ENCODE measurements at regions not wholly inside any gene's neighbourhood (a gene's known extent, or its start where the extent isn't known, plus 50 kb on each side); places are given as distances from the start of the nearest gene placed in this dataset.

DNA sequence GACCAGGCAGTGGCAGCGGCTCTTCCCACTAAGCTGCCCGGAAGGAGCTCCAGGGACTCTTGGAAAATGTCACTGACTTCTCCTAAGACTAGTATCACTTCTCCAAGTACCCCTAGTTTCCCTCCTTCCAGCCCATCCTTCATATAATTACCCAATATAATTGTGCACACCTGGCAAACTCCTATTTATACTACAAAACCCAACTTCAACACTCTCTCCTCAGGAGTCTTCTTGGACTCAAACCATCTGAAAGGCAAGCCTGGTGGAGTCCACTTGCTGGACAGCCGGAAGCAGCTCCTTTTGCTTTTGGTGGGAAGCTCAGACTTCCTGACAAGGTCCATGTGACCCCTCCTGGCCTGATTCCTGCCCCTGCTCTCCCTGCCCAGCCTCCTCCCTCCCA is 955.9 kb downstream of the TBC1D22A start:
- FAIRE-seq = no peak
- DNase-seq (ENCODE audit: insufficient read length, low spot score) = no peak
- TF ChIP-seq TAF1 (IDR thresholded peaks at IDR 0.05; ENCODE audit: low read depth, low read length) = no peak
- TF ChIP-seq POU2F2 (IDR thresholded peaks at IDR 0.05; ENCODE audit: low read depth, low read length) = no peak
- no peak for TF ChIP-seq SPI1 (IDR thresholded peaks at IDR 0.05; ENCODE audit: low read depth, low read length)
- no peak for TF ChIP-seq PAX5 (IDR thresholded peaks at IDR 0.05; ENCODE audit: insufficient read depth, low read length, severe bottlenecking)
- no peak for TF ChIP-seq POLR2A (IDR thresholded peaks at IDR 0.05; ENCODE audit: low read depth, low read length)
- TF ChIP-seq POLR2AphosphoS5 (IDR thresholded peaks at IDR 0.05; ENCODE audit: low read depth, low read length) = no peak

DNA sequence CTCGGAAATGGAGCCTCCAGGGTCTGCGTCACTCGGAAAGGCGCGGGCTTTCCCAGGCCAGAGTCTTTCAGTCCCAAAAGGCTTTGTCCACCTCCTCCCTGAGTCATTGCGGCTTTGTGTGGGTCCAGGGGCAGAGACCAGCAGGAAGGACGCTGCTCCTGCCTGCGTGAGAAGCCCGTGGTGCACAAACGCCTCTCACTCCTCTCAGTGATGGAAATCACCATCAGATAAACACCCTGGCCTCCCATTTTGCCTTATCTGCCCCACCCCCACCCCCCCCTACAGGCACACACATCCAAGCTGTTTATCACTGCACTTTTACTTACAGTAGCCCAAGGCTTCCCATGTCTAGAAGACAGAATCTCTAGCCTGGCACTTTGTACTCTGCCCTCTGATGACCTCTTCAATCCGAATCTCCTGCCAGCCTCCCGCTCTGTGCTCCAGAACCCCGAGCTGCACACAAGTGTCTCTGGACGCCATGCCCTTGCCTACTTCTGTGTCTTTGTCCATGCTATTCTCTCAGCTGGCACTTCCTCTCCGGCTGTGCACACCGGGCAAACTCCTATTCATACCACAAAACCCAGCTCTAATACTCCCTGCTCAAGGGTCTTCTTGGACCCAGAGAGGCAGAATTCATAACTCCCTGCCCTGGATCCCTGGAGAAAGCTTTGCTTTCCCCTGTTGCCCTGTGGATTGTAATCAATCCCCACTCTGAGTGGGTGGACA is 954.6 kb downstream of the TBC1D22A start:
- FAIRE-seq (no peak), DNase-seq (ENCODE audit: insufficient read length, low spot score) (no peak)
- TF ChIP-seq POU2F2 (IDR thresholded peaks at IDR 0.05; ENCODE audit: low read depth, low read length) (no peak), SPI1 (IDR thresholded peaks at IDR 0.05; ENCODE audit: low read depth, low read length) (no peak), POLR2AphosphoS5 (IDR thresholded peaks at IDR 0.05; ENCODE audit: low read depth, low read length) (no peak), PAX5 (IDR thresholded peaks at IDR 0.05; ENCODE audit: insufficient read depth, low read length, severe bottlenecking) (no peak), TAF1 (IDR thresholded peaks at IDR 0.05; ENCODE audit: low read depth, low read length) (no peak), POLR2A (IDR thresholded peaks at IDR 0.05; ENCODE audit: low read depth, low read length) (no peak)

DNA sequence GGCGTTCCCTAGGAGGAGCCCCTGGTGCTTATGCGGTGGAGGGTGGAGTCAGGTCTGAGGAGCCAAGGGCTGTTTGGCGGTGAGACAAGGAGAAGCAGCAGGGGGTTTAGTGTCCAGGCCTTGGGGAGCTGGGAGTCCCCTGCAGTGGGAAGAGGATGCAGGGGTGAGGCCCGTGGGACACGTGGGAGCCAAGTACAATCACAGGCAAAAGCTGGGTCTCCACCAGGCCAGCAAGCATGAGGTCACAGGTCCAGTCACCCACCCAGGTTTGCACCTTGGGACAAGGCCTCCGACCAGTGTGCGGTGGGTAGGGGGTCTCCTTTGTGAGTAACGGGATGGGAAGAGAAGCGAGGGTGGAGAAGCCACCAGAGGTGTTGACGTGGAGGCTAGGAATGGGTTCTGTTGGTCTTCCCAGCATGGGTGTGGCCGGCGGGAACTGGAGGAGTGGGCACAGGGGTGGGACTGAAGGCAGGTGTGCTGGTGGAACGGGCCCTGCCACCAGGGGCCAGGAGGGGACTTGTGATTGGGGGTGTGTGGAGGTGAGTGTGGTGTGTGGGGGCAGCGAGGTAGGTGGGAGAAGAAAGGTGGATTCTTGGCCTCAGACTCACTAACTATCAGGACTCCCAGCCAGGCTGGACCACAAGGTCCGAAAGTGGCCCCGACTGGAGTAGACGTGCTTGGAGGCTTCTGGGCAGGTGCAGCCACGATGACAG is 953.6 kb downstream of the TBC1D22A start:
- FAIRE-seq (no peak), DNase-seq (ENCODE audit: insufficient read length, low spot score) (no peak)
- TF ChIP-seq POLR2AphosphoS5 (IDR thresholded peaks at IDR 0.05; ENCODE audit: low read depth, low read length) (no peak), PAX5 (IDR thresholded peaks at IDR 0.05; ENCODE audit: insufficient read depth, low read length, severe bottlenecking) (no peak), POU2F2 (IDR thresholded peaks at IDR 0.05; ENCODE audit: low read depth, low read length) (no peak), TAF1 (IDR thresholded peaks at IDR 0.05; ENCODE audit: low read depth, low read length) (no peak), POLR2A (IDR thresholded peaks at IDR 0.05; ENCODE audit: low read depth, low read length) (no peak), SPI1 (IDR thresholded peaks at IDR 0.05; ENCODE audit: low read depth, low read length) (no peak)

DNA sequence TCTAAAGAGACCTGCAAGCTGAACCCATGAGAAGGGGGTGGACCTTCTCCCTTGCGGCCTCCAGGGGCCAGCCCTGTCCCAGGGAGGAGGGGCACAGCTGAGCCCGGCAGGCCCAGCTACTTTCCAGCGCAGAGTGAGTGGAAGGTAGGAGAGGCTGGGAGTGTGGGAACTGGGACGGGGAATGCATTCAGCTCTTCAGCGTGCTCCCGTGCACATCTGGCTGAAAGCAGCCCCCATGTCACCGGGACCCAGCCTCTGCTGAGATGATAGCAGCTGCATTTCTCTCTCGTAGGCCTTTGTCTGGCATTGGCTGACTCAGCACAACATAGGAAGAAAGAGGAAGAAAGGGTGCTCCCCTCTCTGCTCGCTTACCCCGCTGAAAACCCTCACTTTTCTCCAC is 951.5 kb downstream of the TBC1D22A start:
- TF ChIP-seq POLR2AphosphoS5 (IDR thresholded peaks at IDR 0.05; ENCODE audit: low read depth, low read length) = no peak
- no peak for TF ChIP-seq POU2F2 (IDR thresholded peaks at IDR 0.05; ENCODE audit: low read depth, low read length)
- no peak for TF ChIP-seq POLR2A (IDR thresholded peaks at IDR 0.05; ENCODE audit: low read depth, low read length)
- TF ChIP-seq SPI1 (IDR thresholded peaks at IDR 0.05; ENCODE audit: low read depth, low read length) = no peak
- TF ChIP-seq PAX5 (IDR thresholded peaks at IDR 0.05; ENCODE audit: insufficient read depth, low read length, severe bottlenecking) = no peak
- FAIRE-seq = no peak
- no peak for DNase-seq (ENCODE audit: insufficient read length, low spot score)

DNA sequence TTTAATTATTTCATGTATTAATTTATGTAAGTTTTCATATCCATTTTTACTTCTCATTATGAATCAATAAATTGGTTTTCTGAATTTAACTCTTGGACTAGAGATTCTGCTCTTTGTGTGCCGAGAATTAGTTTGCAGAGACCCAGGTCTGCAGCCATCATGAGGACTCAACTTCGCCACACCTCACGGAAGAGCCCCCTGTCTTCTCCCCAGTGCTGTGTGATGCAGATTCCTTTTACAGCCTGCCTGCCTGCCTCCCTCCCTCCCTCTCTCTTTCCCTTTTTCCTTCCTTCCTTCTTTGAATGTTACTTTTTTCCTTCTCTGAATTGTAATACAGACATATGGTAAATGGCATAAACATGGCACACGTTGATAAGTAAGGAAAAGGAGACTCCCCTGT is 947.7 kb downstream of the TBC1D22A start:
- no peak for FAIRE-seq
- TF ChIP-seq SPI1 (IDR thresholded peaks at IDR 0.05; ENCODE audit: low read depth, low read length) (no peak), POU2F2 (IDR thresholded peaks at IDR 0.05; ENCODE audit: low read depth, low read length) (no peak), POLR2AphosphoS5 (IDR thresholded peaks at IDR 0.05; ENCODE audit: low read depth, low read length) (no peak), TAF1 (IDR thresholded peaks at IDR 0.05; ENCODE audit: low read depth, low read length) (no peak), PAX5 (IDR thresholded peaks at IDR 0.05; ENCODE audit: insufficient read depth, low read length, severe bottlenecking) (no peak), POLR2A (IDR thresholded peaks at IDR 0.05; ENCODE audit: low read depth, low read length) (no peak)

DNA sequence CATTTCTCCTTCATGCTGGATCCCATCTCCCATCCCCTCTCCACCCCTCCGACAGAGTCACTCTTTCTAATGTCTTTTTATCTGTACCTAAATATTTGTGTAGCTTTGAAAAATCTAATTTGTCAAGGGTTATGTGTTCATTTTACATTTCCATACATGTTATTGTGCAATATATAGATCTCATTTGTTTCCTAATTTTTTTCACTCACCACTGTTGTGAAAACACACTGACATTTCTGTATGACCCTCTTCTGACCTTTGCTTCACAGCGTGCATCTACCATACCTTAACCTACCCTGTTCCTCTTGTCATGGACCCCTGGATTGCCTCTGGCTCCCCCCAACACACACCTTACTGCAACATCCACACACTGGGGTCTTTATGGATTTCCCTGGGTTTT is 942.9 kb downstream of the TBC1D22A start:
- DNase-seq (ENCODE audit: insufficient read length, low spot score) = no peak
- no peak for FAIRE-seq
- no peak for TF ChIP-seq PAX5 (IDR thresholded peaks at IDR 0.05; ENCODE audit: insufficient read depth, low read length, severe bottlenecking)
- no peak for TF ChIP-seq POLR2A (IDR thresholded peaks at IDR 0.05; ENCODE audit: low read depth, low read length)
- TF ChIP-seq POU2F2 (IDR thresholded peaks at IDR 0.05; ENCODE audit: low read depth, low read length) = no peak
- TF ChIP-seq POLR2AphosphoS5 (IDR thresholded peaks at IDR 0.05; ENCODE audit: low read depth, low read length) = no peak
- TF ChIP-seq TAF1 (IDR thresholded peaks at IDR 0.05; ENCODE audit: low read depth, low read length) = no peak
- no peak for TF ChIP-seq SPI1 (IDR thresholded peaks at IDR 0.05; ENCODE audit: low read depth, low read length)

More for the DNA sequence above, 947.7 kb downstream of the TBC1D22A start:
- no peak for DNase-seq (ENCODE audit: insufficient read length, low spot score)

DNA sequence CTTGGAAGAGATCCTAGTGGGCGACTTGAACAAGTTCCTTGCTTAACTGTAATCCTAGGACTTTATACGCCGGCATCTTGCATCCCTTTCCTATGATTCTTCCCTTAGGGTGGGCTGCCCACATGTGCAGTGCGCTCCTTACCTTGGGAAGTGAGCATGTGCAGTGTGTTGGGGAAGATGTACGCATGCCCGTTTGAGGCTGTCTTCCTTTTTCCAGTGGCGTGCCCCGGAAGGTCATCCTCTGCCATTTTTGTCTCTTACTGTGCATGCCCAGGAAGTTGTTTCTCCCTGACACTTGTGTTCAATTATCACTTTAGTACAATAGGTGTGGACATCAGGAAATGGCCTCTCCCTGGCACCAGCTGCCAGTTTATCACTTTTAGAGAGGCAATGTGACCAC is 936.5 kb downstream of the TBC1D22A start:
- DNase-seq (ENCODE audit: insufficient read length, low spot score) (no peak), FAIRE-seq (no peak)
- TF ChIP-seq TAF1 (IDR thresholded peaks at IDR 0.05; ENCODE audit: low read depth, low read length) = no peak
- no peak for TF ChIP-seq PAX5 (IDR thresholded peaks at IDR 0.05; ENCODE audit: insufficient read depth, low read length, severe bottlenecking)
- no peak for TF ChIP-seq SPI1 (IDR thresholded peaks at IDR 0.05; ENCODE audit: low read depth, low read length)
- no peak for TF ChIP-seq POLR2A (IDR thresholded peaks at IDR 0.05; ENCODE audit: low read depth, low read length)
- no peak for TF ChIP-seq POLR2AphosphoS5 (IDR thresholded peaks at IDR 0.05; ENCODE audit: low read depth, low read length)
- no peak for TF ChIP-seq POU2F2 (IDR thresholded peaks at IDR 0.05; ENCODE audit: low read depth, low read length)

DNA sequence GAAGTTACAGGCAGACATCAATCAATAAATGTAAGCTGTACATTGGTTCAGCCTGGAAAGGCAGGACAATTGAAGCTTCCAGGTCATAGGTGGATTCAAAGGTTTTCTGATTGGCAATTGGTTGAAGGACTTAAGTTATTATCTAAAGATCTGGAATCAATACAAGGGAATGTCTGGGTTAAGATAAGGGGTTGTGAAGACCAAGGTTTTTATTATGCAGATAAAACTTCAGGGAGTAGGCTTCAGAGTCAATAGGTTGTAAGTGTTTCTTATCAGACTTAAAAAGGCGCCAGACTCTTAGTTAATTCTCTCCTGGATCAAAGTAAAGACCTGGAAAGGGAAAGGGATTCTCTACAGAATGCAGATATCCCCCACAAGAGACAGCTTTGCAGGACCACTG is 935.4 kb downstream of the TBC1D22A start:
- FAIRE-seq = no peak
- DNase-seq (ENCODE audit: insufficient read length, low spot score) = no peak
- TF ChIP-seq POU2F2 (IDR thresholded peaks at IDR 0.05; ENCODE audit: low read depth, low read length) (no peak), POLR2A (IDR thresholded peaks at IDR 0.05; ENCODE audit: low read depth, low read length) (no peak), POLR2AphosphoS5 (IDR thresholded peaks at IDR 0.05; ENCODE audit: low read depth, low read length) (no peak), SPI1 (IDR thresholded peaks at IDR 0.05; ENCODE audit: low read depth, low read length) (no peak), PAX5 (IDR thresholded peaks at IDR 0.05; ENCODE audit: insufficient read depth, low read length, severe bottlenecking) (no peak), TAF1 (IDR thresholded peaks at IDR 0.05; ENCODE audit: low read depth, low read length) (no peak)

DNA sequence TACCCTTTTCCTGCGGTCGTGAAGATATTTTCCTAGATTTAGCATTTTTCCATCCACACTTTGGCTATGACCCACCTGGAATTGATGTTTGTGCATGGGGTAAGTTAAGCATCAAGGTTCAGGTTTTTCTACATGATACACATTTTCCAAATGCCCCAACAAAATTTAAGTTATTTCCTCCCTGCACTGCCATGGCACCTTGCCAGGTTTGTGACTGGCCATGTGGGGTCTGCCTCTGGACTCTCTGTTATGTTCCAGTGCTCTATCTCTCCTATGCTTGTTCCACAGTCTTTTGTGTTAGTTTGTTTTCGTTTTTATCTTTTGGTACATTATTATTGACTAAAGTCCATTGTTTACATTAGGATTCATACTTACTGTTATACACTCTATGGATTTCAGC is 934.3 kb downstream of the TBC1D22A start:
- FAIRE-seq (no peak), DNase-seq (ENCODE audit: insufficient read length, low spot score) (no peak)
- TF ChIP-seq POLR2A (IDR thresholded peaks at IDR 0.05; ENCODE audit: low read depth, low read length) = no peak
- TF ChIP-seq POU2F2 (IDR thresholded peaks at IDR 0.05; ENCODE audit: low read depth, low read length) = no peak
- TF ChIP-seq PAX5 (IDR thresholded peaks at IDR 0.05; ENCODE audit: insufficient read depth, low read length, severe bottlenecking) = no peak
- no peak for TF ChIP-seq SPI1 (IDR thresholded peaks at IDR 0.05; ENCODE audit: low read depth, low read length)
- no peak for TF ChIP-seq POLR2AphosphoS5 (IDR thresholded peaks at IDR 0.05; ENCODE audit: low read depth, low read length)
- TF ChIP-seq TAF1 (IDR thresholded peaks at IDR 0.05; ENCODE audit: low read depth, low read length) = no peak

Measured in GM12891 (cell line).